Suprapubic skin (tissue), 4 donors: ENCODE measurements at regions not wholly inside any gene's neighbourhood (a gene's known extent, or its start where the extent isn't known, plus 50 kb on each side); places are given as distances from the start of the nearest gene placed in this dataset.
"Not testable (repeated sequence)": the region's sequence is repeated elsewhere in the genome, so short reads cannot be mapped to it uniquely, and the experiment has no call there.

Source experiments
- DNase-seq, 2 donors: peaks; one replicate each; pipeline ENCODE4 v3.0.0-alpha.2; 2019; ENCODE audit warnings: low spot score in 2 of 2
- H3K27ac ChIP-seq: fragments of 200-600 bp; sonication (generic); one replicate; pipeline ENCODE4 v1.5.1; 2019
- H3K27me3 ChIP-seq: fragments of 200-600 bp; sonication (generic); one replicate; pipeline ENCODE4 v1.5.1; 2019
- H3K36me3 ChIP-seq: fragments of 200-600 bp; sonication (generic); one replicate; pipeline ENCODE4 v1.5.1; 2019
- H3K4me1 ChIP-seq: fragments of 200-600 bp; sonication (generic); one replicate; pipeline ENCODE4 v1.5.1; 2019
- H3K4me3 ChIP-seq: fragments of 200-600 bp; sonication (generic); one replicate; pipeline ENCODE4 v1.5.1; 2019; ENCODE audit warnings: mild to moderate bottlenecking
- H3K9me3 ChIP-seq: fragments of 200-600 bp; sonication (generic); one replicate; pipeline ENCODE4 v1.5.1; 2019
- EP300 ChIP-seq: sonication (generic); formaldehyde crosslinking; IDR thresholded peaks from one replicate; pipeline ENCODE4 v1.6.1; 2017; ENCODE audit warnings: antibody characterized with exemption
- POLR2A ChIP-seq, 2 donors: fragments of 450-650 bp; IDR thresholded peaks; one replicate each; pipeline ENCODE4 v1.6.1; 2017; ENCODE audit warnings: antibody characterized with exemption in 2 of 2, mild to moderate bottlenecking in 2 of 2, moderate library complexity in 2 of 2
- POLR2AphosphoS5 ChIP-seq, 3 donors: sonication (generic); formaldehyde crosslinking; IDR thresholded peaks; one replicate each; pipeline ENCODE4 v1.6.1; 2017; ENCODE audit warnings: antibody characterized with exemption in 3 of 3
- WGBS: methylation state at CpG from one replicate; pipeline ENCODE4 v1.1.5; 2018; 5-methylcytosine and 5-hydroxymethylcytosine counted together
- TF ChIP-seq, protein P1 (sequence below), 2 donors: fragments of 200-600 bp in 1 of 2; fragments of 450-650 bp in 1 of 2; sonication (generic) in 1 of 2; IDR thresholded peaks; one replicate each; pipeline ENCODE4 v1.5.1; 2016 to 2019; ENCODE audit warnings: antibody characterized with exemption in 2 of 2, mild to moderate bottlenecking in 1 of 2, moderate library complexity in 1 of 2

DNA sequence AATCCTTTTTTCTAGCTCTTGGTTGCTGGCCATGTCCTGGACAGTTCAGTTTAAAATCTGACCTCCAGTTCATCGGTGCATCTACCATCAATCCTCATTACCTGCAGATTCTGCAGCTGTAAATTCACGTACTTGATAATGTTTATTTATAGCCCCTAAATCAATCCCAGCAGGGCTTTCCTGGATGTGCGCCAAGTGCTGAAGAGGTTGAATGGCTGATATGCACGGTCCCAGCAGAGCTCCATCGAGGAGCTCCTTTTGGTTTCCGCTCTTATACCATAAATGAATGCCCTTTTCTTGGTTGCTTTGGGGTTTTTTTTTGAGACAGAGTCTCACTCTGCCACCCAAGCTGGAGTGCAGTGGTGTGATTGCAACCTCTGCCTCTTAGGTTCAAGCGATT, 91.2 kb upstream of the CCZ1B start:
- 51% methylated on average over 7 of the region's 7 CpGs for WGBS
- DNase-seq = no peak
- Histone ChIP-seq H3K4me1 (no peaks in the 10 kb centered on the region), H3K27ac (no peak overlapping the region), H3K9me3 (no peaks in the 10 kb centered on the region), H3K36me3 (no peaks in the 10 kb centered on the region), H3K27me3 (no peaks in the 10 kb centered on the region), H3K4me3 (no peak overlapping the region)
- TF ChIP-seq POLR2A (IDR thresholded peaks at IDR 0.05) = no peak
- TF ChIP-seq EP300 = no peak
- TF ChIP-seq, protein P1, sequence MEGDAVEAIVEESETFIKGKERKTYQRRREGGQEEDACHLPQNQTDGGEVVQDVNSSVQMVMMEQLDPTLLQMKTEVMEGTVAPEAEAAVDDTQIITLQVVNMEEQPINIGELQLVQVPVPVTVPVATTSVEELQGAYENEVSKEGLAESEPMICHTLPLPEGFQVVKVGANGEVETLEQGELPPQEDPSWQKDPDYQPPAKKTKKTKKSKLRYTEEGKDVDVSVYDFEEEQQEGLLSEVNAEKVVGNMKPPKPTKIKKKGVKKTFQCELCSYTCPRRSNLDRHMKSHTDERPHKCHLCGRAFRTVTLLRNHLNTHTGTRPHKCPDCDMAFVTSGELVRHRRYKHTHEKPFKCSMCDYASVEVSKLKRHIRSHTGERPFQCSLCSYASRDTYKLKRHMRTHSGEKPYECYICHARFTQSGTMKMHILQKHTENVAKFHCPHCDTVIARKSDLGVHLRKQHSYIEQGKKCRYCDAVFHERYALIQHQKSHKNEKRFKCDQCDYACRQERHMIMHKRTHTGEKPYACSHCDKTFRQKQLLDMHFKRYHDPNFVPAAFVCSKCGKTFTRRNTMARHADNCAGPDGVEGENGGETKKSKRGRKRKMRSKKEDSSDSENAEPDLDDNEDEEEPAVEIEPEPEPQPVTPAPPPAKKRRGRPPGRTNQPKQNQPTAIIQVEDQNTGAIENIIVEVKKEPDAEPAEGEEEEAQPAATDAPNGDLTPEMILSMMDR (IDR thresholded peaks at IDR 0.05) = no peak
- TF ChIP-seq POLR2AphosphoS5 (IDR thresholded peaks at IDR 0.05) = no peak

DNA sequence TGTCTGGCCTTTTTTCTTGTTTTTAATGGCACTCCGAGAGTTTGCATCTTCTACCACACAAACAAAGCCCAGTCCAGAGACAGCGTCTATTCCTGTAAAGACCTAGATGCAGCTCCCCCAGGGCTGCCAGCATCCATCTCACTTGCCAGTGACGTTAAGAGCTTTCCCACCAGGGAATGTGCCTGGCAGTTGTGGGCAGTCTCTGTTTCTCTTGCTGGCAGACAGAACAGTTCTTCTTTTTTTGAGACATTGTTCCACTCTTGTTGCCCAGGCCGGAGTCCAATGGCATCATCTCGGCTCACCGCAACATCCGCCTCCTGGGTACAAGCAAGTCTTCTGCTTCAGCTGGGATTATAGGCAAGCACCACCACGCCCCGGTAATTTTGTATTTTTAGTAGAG, 93.1 kb upstream of the CCZ1B start:
- not testable (repeated sequence) for H3K4me3 ChIP-seq, H3K36me3 ChIP-seq, H3K27me3 ChIP-seq, H3K4me1 ChIP-seq, H3K27ac ChIP-seq, H3K9me3 ChIP-seq, DNase-seq
- WGBS = 88% methylated on average over 9 of the region's 9 CpGs

DNA sequence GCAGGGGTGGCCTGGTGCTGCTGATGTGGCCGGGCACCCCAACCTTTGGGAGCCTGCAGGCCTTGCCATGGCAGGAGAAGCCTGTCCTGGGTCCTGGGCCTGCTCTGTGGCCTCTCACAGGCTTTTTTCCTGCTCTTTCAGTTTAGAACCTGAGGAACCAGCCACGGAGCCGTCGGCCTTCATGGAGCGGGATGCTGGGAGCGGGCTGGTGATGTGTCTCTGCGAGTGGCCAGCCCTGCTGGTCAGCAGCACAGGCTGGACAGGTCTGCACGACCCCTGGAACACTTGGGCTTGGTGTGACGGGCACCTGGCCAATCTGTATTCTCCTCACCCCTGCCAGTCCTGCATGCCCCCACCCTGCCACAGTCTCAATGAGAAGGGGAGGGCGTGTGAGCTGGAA, 98.4 kb upstream of the CCZ1B start:
- H3K9me3 ChIP-seq, H3K27me3 ChIP-seq, H3K36me3 ChIP-seq, DNase-seq, H3K4me1 ChIP-seq, H3K27ac ChIP-seq, H3K4me3 ChIP-seq: not testable (repeated sequence)
- WGBS = 94% methylated on average over 3 of the region's 10 CpGs

DNA sequence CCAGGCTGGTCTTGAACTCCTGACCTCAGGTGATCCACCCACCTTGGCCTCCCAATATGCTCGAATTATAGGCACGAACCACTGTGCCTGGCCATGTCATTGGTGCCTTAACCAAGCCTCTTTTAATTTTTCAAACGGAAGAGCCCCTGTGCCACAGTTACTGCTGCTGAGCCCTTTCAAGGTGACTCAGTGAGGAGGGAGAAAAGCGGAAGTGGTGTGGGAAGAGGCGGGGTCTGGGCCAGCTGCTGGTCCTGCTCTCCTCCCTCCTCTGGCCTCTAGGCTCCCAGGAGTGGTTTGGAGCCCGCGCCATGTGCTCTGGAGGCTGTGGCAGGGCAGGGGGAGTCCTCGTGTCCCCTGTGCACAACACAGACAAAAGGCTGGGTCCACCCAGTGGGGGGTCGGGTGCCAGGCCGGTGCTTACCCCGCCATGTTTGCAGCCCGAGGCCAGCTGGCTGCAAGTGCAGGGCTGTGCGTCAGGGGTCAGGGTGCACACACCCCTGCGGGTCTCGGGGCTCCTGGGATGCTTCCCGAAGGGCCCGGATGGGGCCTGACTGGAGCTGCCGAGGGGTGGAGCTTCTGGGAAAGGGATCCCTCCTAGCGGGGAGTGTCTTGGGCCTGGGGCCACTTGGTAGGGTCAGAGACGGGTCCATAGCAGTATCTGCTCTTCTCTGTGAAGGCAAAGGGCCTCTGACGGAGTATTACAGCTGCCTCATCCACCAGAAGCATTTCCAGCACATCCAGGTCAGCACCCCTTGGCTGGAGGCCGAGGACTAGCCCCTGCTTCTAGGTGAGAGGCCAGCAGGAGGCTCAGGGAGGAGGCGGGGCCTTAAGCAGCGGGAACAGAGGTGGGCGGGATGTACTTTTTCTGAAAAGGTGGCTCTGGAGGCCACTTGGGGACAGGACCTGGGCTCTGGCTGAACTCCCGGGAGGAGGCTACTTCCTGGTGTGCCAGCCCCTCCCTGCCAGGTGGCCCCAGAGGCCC, 100.4 kb upstream of the CCZ1B start:
- not testable (repeated sequence) for H3K4me1 ChIP-seq, H3K36me3 ChIP-seq, H3K4me3 ChIP-seq, H3K9me3 ChIP-seq, H3K27me3 ChIP-seq, H3K27ac ChIP-seq, DNase-seq
- 80% methylated on average over 9 of the region's 26 CpGs for WGBS

DNA sequence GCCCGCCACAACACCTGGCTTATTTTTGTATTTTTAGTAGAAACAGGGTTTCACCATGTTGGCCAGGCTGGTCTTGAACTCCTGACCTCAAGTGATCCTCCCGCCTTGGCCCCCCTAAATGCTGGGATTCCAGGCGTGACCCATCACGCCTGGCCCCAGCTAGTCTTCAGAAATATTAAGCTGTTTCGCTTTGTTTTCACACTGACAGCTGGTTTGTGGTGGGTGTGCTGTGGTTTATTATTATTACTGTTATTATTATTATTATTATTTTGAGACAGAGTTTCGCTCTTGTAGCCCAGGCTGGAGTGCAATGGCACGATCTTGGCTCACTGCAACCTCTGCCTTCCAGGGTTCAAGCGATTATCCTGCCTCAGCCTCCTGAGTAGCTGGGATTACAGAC, 101.6 kb upstream of the CCZ1B start:
- H3K27me3 ChIP-seq, H3K4me1 ChIP-seq, H3K9me3 ChIP-seq, H3K4me3 ChIP-seq, H3K27ac ChIP-seq, DNase-seq, H3K36me3 ChIP-seq: not testable (repeated sequence)
- WGBS = 89% methylated on average over 8 of the region's 8 CpGs

DNA sequence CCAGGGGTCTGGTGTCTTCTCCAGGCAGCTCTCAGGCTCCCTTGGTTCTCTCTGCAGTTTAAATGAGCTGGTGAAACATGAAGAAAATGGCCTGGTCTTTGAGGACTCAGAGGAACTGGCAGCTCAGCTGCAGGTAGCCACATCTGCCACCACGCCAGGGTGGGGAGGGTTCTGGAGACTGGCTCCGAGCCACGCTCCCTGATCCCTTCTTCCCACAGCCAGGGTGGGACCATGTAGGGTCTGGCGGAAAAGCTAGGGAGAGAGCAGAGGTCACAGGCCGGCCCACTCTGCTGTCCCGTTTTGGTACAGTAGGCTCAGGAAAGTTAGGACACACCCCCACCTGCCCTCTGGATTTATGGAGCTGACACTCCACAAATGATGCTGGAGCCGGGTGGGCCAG, 103.5 kb upstream of the CCZ1B start:
- 85% methylated on average over 3 of the region's 7 CpGs for WGBS
- H3K4me3 ChIP-seq, H3K4me1 ChIP-seq, H3K27me3 ChIP-seq, H3K36me3 ChIP-seq, H3K9me3 ChIP-seq, H3K27ac ChIP-seq, DNase-seq: not testable (repeated sequence)

DNA sequence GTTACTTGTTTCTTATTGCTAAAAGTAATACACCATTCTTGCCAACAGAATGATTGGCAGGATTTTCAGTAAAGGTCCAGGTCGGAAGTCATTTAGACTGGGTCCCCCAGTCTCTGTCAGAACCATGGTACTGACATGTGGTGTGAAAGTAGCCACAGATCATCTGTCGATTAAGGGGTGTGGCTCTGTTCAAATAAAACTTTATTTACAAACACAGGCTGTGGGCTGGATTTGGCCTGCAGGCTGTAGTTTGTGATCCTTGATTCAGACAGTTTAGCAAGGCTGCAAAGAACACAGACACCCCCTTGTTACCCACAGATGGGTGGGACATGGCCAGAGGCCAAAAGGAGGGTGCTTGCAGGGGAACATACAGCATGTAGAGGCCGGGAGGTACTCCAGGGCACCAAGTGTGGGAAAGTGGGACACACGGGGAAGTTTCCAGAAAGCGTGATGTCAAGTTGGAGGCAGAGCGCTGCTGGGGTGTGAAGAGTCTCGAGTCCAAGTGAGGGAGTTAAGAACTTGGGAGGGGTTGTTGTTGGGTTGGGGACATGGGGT, 104.1 kb upstream of the CCZ1B start:
- not testable (repeated sequence) for DNase-seq, H3K4me1 ChIP-seq, H3K36me3 ChIP-seq, H3K4me3 ChIP-seq, H3K27ac ChIP-seq, H3K27me3 ChIP-seq, H3K9me3 ChIP-seq
- 71% methylated on average over 7 of the region's 7 CpGs for WGBS

DNA sequence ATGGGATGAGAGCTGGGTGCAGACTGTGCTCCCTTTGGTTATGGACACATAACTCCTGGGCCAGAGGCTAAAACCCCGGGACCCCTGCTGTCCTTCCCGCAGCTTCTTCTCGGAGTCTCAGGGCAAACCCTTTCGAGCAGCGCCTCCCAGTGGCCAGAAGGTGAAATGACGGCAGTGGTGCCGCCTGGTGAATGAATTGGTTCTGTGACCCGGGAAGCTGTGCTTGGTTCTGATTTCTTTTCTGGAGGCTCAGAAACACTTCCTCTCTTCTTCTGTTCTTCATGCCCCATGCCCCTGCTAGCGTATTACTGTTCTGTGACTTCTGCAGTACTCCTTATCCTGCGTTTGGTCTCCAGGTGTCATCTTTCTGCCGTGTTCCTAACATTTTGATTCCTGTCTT, 104.7 kb upstream of the CCZ1B start:
- WGBS = 5% methylated on average over 11 of the region's 11 CpGs
- H3K4me1 ChIP-seq, H3K36me3 ChIP-seq, H3K4me3 ChIP-seq, H3K27ac ChIP-seq, H3K27me3 ChIP-seq, H3K9me3 ChIP-seq, DNase-seq: not testable (repeated sequence)
- TF ChIP-seq, protein P1 (IDR thresholded peaks at IDR 0.05) = peak in 1 of 2 donors; percentile 52

DNA sequence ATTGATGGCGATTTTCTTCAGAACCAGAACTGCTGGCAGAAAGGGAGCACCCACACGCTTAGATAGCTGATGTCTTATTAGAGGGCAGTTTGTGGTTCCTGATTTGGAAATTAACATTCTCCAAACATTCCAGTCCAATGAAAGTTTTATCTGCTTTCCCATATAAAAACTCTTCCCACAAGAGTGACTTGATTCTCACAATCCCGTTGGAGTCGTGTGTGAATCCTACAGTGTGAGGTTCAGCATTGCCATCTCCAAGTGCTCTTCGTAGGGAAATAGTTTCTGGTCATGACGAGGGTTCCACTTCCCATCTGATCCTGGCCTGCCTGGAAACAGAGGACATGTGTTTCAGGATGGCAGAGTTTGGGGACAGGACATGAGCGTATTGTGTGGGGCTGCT, 105.4 kb upstream of the CCZ1B start:
- H3K4me1 ChIP-seq, DNase-seq, H3K27ac ChIP-seq, H3K36me3 ChIP-seq, H3K9me3 ChIP-seq, H3K27me3 ChIP-seq, H3K4me3 ChIP-seq: not testable (repeated sequence)
- 84% methylated on average over 2 of the region's 7 CpGs for WGBS

DNA sequence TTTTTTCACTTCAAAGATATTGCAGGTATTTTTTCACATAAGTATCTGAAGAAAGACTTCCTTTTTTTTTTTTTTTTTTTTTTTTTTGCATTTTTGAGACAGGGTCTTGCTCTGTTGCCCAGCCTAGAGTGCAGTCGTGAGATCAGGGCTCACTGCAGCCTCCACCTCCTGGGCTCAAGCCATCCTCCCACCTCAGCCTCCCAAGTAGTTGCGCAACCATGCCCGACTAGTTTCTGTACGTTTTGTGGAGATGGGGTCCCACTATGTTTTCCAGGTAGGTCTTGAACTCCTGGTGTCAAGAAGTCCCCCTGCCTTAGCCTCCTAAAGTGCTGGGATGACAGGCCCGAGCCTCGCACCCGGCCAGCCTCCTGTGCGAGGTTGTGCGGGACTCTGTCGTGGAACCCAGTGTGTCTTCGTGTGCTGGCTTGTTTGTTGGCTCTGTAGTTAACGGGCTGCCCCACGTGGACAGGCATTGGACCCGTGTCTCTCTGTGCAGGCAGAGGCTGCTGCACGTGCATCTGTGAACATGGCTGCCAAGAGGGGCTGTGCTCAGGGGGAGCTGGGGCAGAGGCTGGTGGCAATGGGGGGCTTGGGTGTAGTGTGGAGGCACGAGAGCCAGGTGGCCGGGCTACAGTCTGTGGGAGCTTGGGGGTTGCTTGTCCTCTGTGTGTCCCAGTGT, 108.0 kb upstream of the CCZ1B start:
- not testable (repeated sequence) for H3K27ac ChIP-seq, DNase-seq, H3K4me1 ChIP-seq, H3K4me3 ChIP-seq, H3K27me3 ChIP-seq, H3K9me3 ChIP-seq, H3K36me3 ChIP-seq
- 80% methylated on average over 12 of the region's 17 CpGs for WGBS
